Sigmoid colon (tissue), 6 donors: ENCODE measurements at regions not wholly inside any gene's neighbourhood (a gene's known extent, or its start where the extent isn't known, plus 50 kb on each side); places are given as distances from the start of the nearest gene placed in this dataset.

Source experiments
- DNase-seq: peaks from one replicate; pipeline ENCODE4 v3.0.0-alpha.2; 2019
- H3K27ac ChIP-seq, 4 donors: fragments of 200-600 bp; sonication (generic); one replicate each; pipeline ENCODE4 v1.5.1; 2016 to 2019; ENCODE audit warnings: mild to moderate bottlenecking in 1 of 4
- H3K27me3 ChIP-seq, 3 donors: fragments of 200-600 bp; sonication (generic); one replicate each; pipeline ENCODE4 v1.5.1; 2019; ENCODE audit warnings: mild to moderate bottlenecking in 1 of 3
- H3K36me3 ChIP-seq, 4 donors: fragments of 200-600 bp; sonication (generic); one replicate each; pipeline ENCODE4 v1.5.1; 2016 to 2019
- H3K4me1 ChIP-seq, 4 donors: fragments of 200-600 bp; sonication (generic); one replicate each; pipeline ENCODE4 v1.5.1; 2017 to 2019
- H3K4me3 ChIP-seq, 4 donors: fragments of 200-600 bp; sonication (generic); one replicate each; pipeline ENCODE4 v1.5.1; 2017 to 2019; ENCODE audit warnings: mild to moderate bottlenecking in 2 of 4, moderate library complexity in 1 of 4
- H3K9me3 ChIP-seq, 4 donors: fragments of 200-600 bp in 3 of 4; sonication (generic) in 3 of 4; one replicate each; pipeline versions ENCODE4 v1.5.1 to v1.6.1; 2013 to 2019
- CTCF ChIP-seq, 4 experiments: fragments of 450-650 bp in 3 of 4; fragments of 200-600 bp in 1 of 4; IDR thresholded peaks; one replicate each; pipeline ENCODE4 v1.5.1; 2016 to 2019; ENCODE audit warnings: antibody characterized with exemption in 4 of 4, mild to moderate bottlenecking in 3 of 4, moderate library complexity in 2 of 4
- EP300 ChIP-seq, 4 donors: sonication (generic); formaldehyde crosslinking; IDR thresholded peaks; one replicate each; pipeline ENCODE4 v1.6.1; 2017; ENCODE audit warnings: antibody characterized with exemption in 4 of 4
- POLR2A ChIP-seq, 2 donors: fragments of 450-650 bp; IDR thresholded peaks; one replicate each; pipeline ENCODE4 v1.6.1; 2016; ENCODE audit warnings: antibody characterized with exemption in 2 of 2, mild to moderate bottlenecking in 2 of 2, moderate library complexity in 2 of 2
- POLR2AphosphoS5 ChIP-seq, 4 donors: sonication (generic); formaldehyde crosslinking; IDR thresholded peaks; one replicate each; pipeline ENCODE4 v1.6.1; 2017; ENCODE audit warnings: antibody characterized with exemption in 4 of 4
- WGBS, 2 donors: extraction: QIAGEN DNeasy Blood & Tissue Kit; methylation state at CpG; one replicate each; pipeline ENCODE4 v1.1.7; 2013; 5-methylcytosine and 5-hydroxymethylcytosine counted together
- intact Hi-C: fragments of 100-400 bp; cut with DNase I; formaldehyde crosslinking; loops from one replicate; pipeline ENCODE4 v1.15.1; 2023
- donor health status: healthy with polysubstance abuse.
- donor health status: healthy.

GRCh38 chr6:150711061-150711460 is 111.4 kb downstream of the PLEKHG1 start:
- no peaks in the 10 kb centered on the region for H3K36me3 ChIP-seq
- peaks cover 0 to 20% (median 12%) of the 10 kb centered on the region in 4 donors for H3K4me1 ChIP-seq
- H3K9me3 ChIP-seq, result no peaks in the 10 kb centered on the region
- H3K27me3 ChIP-seq, result no peaks in the 10 kb centered on the region
- DNase-seq, result no peak
- WGBS, 2 donors, result 79 to 91% methylated on average over 4 of the region's 4 CpGs
- H3K27ac ChIP-seq, result no peak overlapping the region
- no peak for TF ChIP-seq POLR2A (IDR thresholded peaks at IDR 0.05)
- TF ChIP-seq CTCF (IDR thresholded peaks at IDR 0.05), result no peak
- TF ChIP-seq POLR2AphosphoS5 (IDR thresholded peaks at IDR 0.05), result no peak
- no peak for TF ChIP-seq EP300 (IDR thresholded peaks at IDR 0.05)
- intact Hi-C loops, result no loop called here
- no peak overlapping the region for H3K4me3 ChIP-seq

- no peaks in the 10 kb centered on the region for H3K27me3 ChIP-seq
- peaks cover 0 to 20% (median 12%) of the 10 kb centered on the region in 4 donors for H3K4me1 ChIP-seq
- H3K36me3 ChIP-seq, result no peaks in the 10 kb centered on the region
- no peak overlapping the region for H3K4me3 ChIP-seq
- DNase-seq, result no peak
- H3K27ac ChIP-seq, result peak overlapping the region in 2 of 4 donors; percentile 8 to 35
- TF ChIP-seq POLR2A (IDR thresholded peaks at IDR 0.05) (no peak), EP300 (IDR thresholded peaks at IDR 0.05) (no peak), CTCF (IDR thresholded peaks at IDR 0.05) (no peak), POLR2AphosphoS5 (IDR thresholded peaks at IDR 0.05) (no peak)
- intact Hi-C loops, result no loop called here
- no peaks in the 10 kb centered on the region for H3K9me3 ChIP-seq
- WGBS, 2 donors, result 39 to 75% methylated on average over 8 of the region's 8 CpGs
Measured at GRCh38 chr6:150711584-150712504, 112.2 kb downstream of the PLEKHG1 start.

GRCh38 chr6:150712505-150713252 is 113.0 kb downstream of the PLEKHG1 start:
- peak overlapping the region in 2 of 4 donors; percentile 8 to 35 for H3K27ac ChIP-seq
- 85 to 87% methylated on average over 7 of the region's 7 CpGs for WGBS, 2 donors
- intact Hi-C loops, result no loop called here

GRCh38 chr6:150713487-150713886 is 113.8 kb downstream of the PLEKHG1 start:
- Histone ChIP-seq H3K9me3 (no peaks in the 10 kb centered on the region), H3K36me3 (no peaks in the 10 kb centered on the region), H3K4me1 (peaks cover 0 to 20% (median 12%) of the 10 kb centered on the region in 4 donors), H3K4me3 (no peak overlapping the region), H3K27me3 (no peaks in the 10 kb centered on the region), H3K27ac (no peak overlapping the region)
- intact Hi-C loops, result no loop called here
- WGBS, 2 donors, result 87 to 98% methylated on average over 2 of the region's 2 CpGs
- no peak for DNase-seq
- TF ChIP-seq POLR2A (IDR thresholded peaks at IDR 0.05) (no peak), POLR2AphosphoS5 (IDR thresholded peaks at IDR 0.05) (no peak), EP300 (IDR thresholded peaks at IDR 0.05) (no peak), CTCF (IDR thresholded peaks at IDR 0.05) (no peak)

More at GRCh38 chr6:150712505-150713252, 113.0 kb downstream of the PLEKHG1 start:
- no peak overlapping the region for H3K4me3 ChIP-seq
- no peak for DNase-seq
- no peaks in the 10 kb centered on the region for H3K9me3 ChIP-seq
- no peaks in the 10 kb centered on the region for H3K36me3 ChIP-seq
- H3K4me1 ChIP-seq, result peaks cover 0 to 20% (median 12%) of the 10 kb centered on the region in 4 donors
- TF ChIP-seq POLR2AphosphoS5 (IDR thresholded peaks at IDR 0.05), result no peak
- TF ChIP-seq CTCF (IDR thresholded peaks at IDR 0.05), result no peak
- no peak for TF ChIP-seq EP300 (IDR thresholded peaks at IDR 0.05)
- no peak for TF ChIP-seq POLR2A (IDR thresholded peaks at IDR 0.05)
- no peaks in the 10 kb centered on the region for H3K27me3 ChIP-seq
